Astrocyte (in vitro differentiated cells and primary cell): ENCODE measurements at regions not wholly inside any gene's neighbourhood (a gene's known extent, or its start where the extent isn't known, plus 50 kb on each side); places are given as distances from the start of the nearest gene placed in this dataset.

Experiments used
- DNase-seq: peaks from one replicate; pipeline ENCODE4 v3.0.0-alpha.2; 2010; ENCODE audit warnings: low read depth
- FAIRE-seq: peaks from 2 replicates; lab custom pipeline; 2011; peaks lifted over from hg19 to GRCh38; lab: Jason Lieb, UNC
- H2AFZ ChIP-seq: 2 replicates; pipeline ENCODE4 v1.6.0; 2012; ENCODE audit warnings: low read depth, low read length, inconsistent platforms
- H3K27ac ChIP-seq: 2 replicates; pipeline ENCODE4 v1.5.1; 2011; ENCODE audit warnings: low read depth, low read length, inconsistent platforms
- H3K27me3 ChIP-seq: 2 replicates; pipeline ENCODE4 v1.6.0; 2011; ENCODE audit warnings: low read length, inconsistent platforms; ENCODE audit not compliant: insufficient read depth
- H3K36me3 ChIP-seq: 2 replicates; pipeline ENCODE4 v1.5.1; 2011; ENCODE audit warnings: low read length, inconsistent platforms; ENCODE audit not compliant: insufficient read depth
- H3K4me1 ChIP-seq: 2 replicates; pipeline ENCODE4 v1.5.1; 2011; ENCODE audit warnings: low read length, inconsistent platforms; ENCODE audit not compliant: insufficient read depth
- H3K4me2 ChIP-seq: 2 replicates; pipeline ENCODE4 v1.6.0; 2012; ENCODE audit warnings: low read length, inconsistent platforms
- H3K4me3 ChIP-seq: 2 replicates; pipeline ENCODE4 v1.5.1; 2011; ENCODE audit warnings: low read depth, mild to moderate bottlenecking, low read length, inconsistent platforms; ENCODE audit not compliant: insufficient read depth
- H3K79me2 ChIP-seq: 2 replicates; pipeline ENCODE4 v1.6.0; 2012; ENCODE audit warnings: mild to moderate bottlenecking, low read length, inconsistent platforms; ENCODE audit not compliant: insufficient read depth
- H3K9ac ChIP-seq: 2 replicates; pipeline ENCODE4 v1.6.0; 2012; ENCODE audit warnings: mild to moderate bottlenecking, low read length, inconsistent platforms
- H3K9me3 ChIP-seq: 2 replicates; pipeline ENCODE4 v1.5.1; 2012; ENCODE audit warnings: low read depth, mild to moderate bottlenecking, low read length, inconsistent platforms; ENCODE audit not compliant: insufficient read depth
- H4K20me1 ChIP-seq: 2 replicates; pipeline ENCODE4 v1.6.0; 2012; ENCODE audit warnings: low read length, inconsistent platforms; ENCODE audit not compliant: insufficient read depth
- H3K27ac Mint-ChIP-seq: one replicate; pipeline ENCODE4 v1.8.0; 2021; ENCODE audit warnings: mild to moderate bottlenecking, mixed read lengths; ENCODE audit not compliant: unreplicated experiment
- H3K27me3 Mint-ChIP-seq: one replicate; pipeline ENCODE4 v1.8.0; 2021; ENCODE audit warnings: low read depth, mixed read lengths; ENCODE audit not compliant: unreplicated experiment
- H3K36me3 Mint-ChIP-seq: one replicate; pipeline ENCODE4 v1.8.0; 2021; ENCODE audit warnings: low read depth, mixed read lengths; ENCODE audit not compliant: unreplicated experiment
- H3K4me1 Mint-ChIP-seq: one replicate; pipeline ENCODE4 v1.8.0; 2021; ENCODE audit warnings: low read depth, mixed read lengths; ENCODE audit not compliant: unreplicated experiment
- H3K4me3 Mint-ChIP-seq: one replicate; pipeline ENCODE4 v1.8.0; 2021; ENCODE audit warnings: mild to moderate bottlenecking, moderate library complexity, mixed read lengths; ENCODE audit not compliant: unreplicated experiment
- H3K9me3 Mint-ChIP-seq: one replicate; pipeline ENCODE4 v1.8.0; 2021; ENCODE audit warnings: mild to moderate bottlenecking, mixed read lengths; ENCODE audit not compliant: unreplicated experiment
- EZH2 ChIP-seq: IDR thresholded peaks from 2 replicates; pipeline ENCODE4 v1.6.1; 2012; ENCODE audit warnings: mild to moderate bottlenecking, low read length, inconsistent platforms; ENCODE audit not compliant: insufficient read depth
- TF ChIP-seq, protein P1 (sequence below): IDR thresholded peaks from 2 replicates; pipeline ENCODE4 v1.5.1; 2011; ENCODE audit warnings: low read depth, mild to moderate bottlenecking, inconsistent platforms, low read length, moderate library complexity; ENCODE audit not compliant: insufficient read depth

DNA sequence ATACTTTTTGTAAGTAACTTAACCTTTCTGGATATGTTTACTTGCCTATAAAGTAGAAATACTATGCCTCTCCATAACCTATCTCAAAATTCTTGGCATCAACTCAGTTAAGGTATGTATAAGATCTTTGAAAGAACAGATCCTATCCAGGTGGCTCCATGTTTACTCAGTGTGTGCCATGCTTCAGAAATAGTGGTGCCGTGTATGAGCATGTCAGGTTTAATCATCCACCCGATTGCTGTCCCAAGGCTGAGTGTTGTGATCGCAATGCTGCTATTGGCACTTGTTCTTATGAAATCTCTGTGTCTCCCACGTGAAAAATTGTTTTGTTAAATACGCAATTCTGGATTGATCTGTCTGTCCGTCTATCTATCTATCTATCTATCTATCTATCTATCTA lies 85.9 kb upstream of the SNX19 start:
- DNase-seq (no peak), FAIRE-seq (no peak)
- no peak overlapping the region for H3K27ac ChIP-seq
- H3K36me3 Mint-ChIP-seq, result no peaks in the 10 kb centered on the region
- peaks cover 14% of the 10 kb centered on the region for H3K4me1 ChIP-seq
- H3K27me3 ChIP-seq, result no peaks in the 10 kb centered on the region
- H3K9ac ChIP-seq, result no peak overlapping the region
- H3K27me3 Mint-ChIP-seq, result no peaks in the 10 kb centered on the region
- no peak overlapping the region for H3K4me2 ChIP-seq
- H3K9me3 Mint-ChIP-seq, result no peaks in the 10 kb centered on the region
- no peak for TF ChIP-seq EZH2
- TF ChIP-seq, protein P1, sequence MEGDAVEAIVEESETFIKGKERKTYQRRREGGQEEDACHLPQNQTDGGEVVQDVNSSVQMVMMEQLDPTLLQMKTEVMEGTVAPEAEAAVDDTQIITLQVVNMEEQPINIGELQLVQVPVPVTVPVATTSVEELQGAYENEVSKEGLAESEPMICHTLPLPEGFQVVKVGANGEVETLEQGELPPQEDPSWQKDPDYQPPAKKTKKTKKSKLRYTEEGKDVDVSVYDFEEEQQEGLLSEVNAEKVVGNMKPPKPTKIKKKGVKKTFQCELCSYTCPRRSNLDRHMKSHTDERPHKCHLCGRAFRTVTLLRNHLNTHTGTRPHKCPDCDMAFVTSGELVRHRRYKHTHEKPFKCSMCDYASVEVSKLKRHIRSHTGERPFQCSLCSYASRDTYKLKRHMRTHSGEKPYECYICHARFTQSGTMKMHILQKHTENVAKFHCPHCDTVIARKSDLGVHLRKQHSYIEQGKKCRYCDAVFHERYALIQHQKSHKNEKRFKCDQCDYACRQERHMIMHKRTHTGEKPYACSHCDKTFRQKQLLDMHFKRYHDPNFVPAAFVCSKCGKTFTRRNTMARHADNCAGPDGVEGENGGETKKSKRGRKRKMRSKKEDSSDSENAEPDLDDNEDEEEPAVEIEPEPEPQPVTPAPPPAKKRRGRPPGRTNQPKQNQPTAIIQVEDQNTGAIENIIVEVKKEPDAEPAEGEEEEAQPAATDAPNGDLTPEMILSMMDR, result no peak
- H3K4me1 Mint-ChIP-seq, result peaks cover 11% of the 10 kb centered on the region
- H3K9me3 ChIP-seq, result no peaks in the 10 kb centered on the region
- no peak overlapping the region for H2AFZ ChIP-seq
- no peaks in the 10 kb centered on the region for H3K79me2 ChIP-seq
- no peak overlapping the region for H3K4me3 Mint-ChIP-seq
- no peak overlapping the region for H3K4me3 ChIP-seq
- H4K20me1 ChIP-seq, result no peaks in the 10 kb centered on the region
- H3K27ac Mint-ChIP-seq, result no peak overlapping the region
- H3K36me3 ChIP-seq, result no peaks in the 10 kb centered on the region

DNA sequence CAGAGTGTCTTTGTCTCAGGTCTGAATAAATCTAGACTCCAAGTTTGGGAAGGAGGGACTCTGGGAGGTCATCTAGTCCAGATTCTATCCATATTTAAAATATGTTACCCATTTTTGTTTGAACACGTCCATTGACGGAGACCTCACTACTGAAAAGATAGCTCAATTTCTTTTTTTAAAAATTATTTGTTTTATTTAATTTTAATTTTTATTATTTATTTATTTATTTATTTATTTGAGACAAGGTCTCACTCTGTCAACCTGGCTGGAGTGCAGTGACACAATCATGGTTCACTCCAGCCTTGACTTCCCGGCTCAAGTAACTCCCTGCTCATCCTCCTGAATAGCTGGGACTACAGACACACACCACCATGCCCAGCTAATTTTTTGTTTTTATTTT lies 89.5 kb upstream of the SNX19 start:
- no peak overlapping the region for H3K27ac ChIP-seq

DNA sequence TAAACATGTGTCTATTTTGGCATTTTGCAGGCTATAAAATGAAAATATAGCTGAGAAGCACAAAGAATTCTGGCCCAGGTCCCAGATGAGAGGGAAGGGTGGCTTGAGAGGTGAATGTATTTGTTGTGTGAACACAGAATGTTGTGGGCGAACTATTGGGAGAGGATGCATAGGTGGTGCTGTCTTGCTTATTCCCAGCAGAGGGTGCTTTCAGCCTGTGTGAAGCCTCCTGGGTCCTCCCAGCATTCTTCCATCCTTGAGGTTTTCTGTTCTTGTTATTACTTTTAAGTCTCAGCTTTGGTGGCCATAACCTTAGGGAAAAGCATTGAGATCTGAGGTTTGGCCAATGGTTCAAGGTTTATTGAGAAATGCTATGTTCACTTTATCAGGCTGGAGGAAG lies 108.7 kb upstream of the SNX19 start:
- H3K4me2 ChIP-seq, result no peak overlapping the region
- Mint-ChIP-seq H3K4me3 (no peak overlapping the region), H3K4me1 (peaks cover 12% of the 10 kb centered on the region), H3K9me3 (peaks cover 6% of the 10 kb centered on the region), H3K27ac (no peak overlapping the region), H3K36me3 (no peaks in the 10 kb centered on the region), H3K27me3 (peaks cover 4% of the 10 kb centered on the region)
- no peak overlapping the region for H2AFZ ChIP-seq
- no peak for TF ChIP-seq EZH2
- TF ChIP-seq, protein P1, result peak; percentile 76
- H3K27me3 ChIP-seq, result no peaks in the 10 kb centered on the region
- H3K4me1 ChIP-seq, result no peaks in the 10 kb centered on the region
- H3K9ac ChIP-seq, result no peak overlapping the region
- H3K36me3 ChIP-seq, result no peaks in the 10 kb centered on the region
- no peaks in the 10 kb centered on the region for H3K9me3 ChIP-seq
- no peaks in the 10 kb centered on the region for H3K79me2 ChIP-seq
- H3K4me3 ChIP-seq, result no peak overlapping the region
- DNase-seq, result peak; percentile 52
- H3K27ac ChIP-seq, result no peak overlapping the region
- FAIRE-seq, result no peak
- H4K20me1 ChIP-seq, result no peaks in the 10 kb centered on the region

More for the DNA sequence above, 89.5 kb upstream of the SNX19 start:
- no peaks in the 10 kb centered on the region for H3K27me3 ChIP-seq
- no peaks in the 10 kb centered on the region for H3K36me3 Mint-ChIP-seq
- no peak for DNase-seq
- no peaks in the 10 kb centered on the region for H3K27me3 Mint-ChIP-seq
- no peaks in the 10 kb centered on the region for H3K4me1 Mint-ChIP-seq
- H3K4me3 Mint-ChIP-seq, result no peak overlapping the region
- H3K9me3 Mint-ChIP-seq, result peaks cover 2% of the 10 kb centered on the region
- no peak overlapping the region for H2AFZ ChIP-seq
- no peaks in the 10 kb centered on the region for H3K9me3 ChIP-seq
- no peaks in the 10 kb centered on the region for H4K20me1 ChIP-seq
- no peak overlapping the region for H3K4me3 ChIP-seq
- TF ChIP-seq EZH2, result no peak
- TF ChIP-seq, protein P1, result no peak
- H3K4me1 ChIP-seq, result peaks cover 3% of the 10 kb centered on the region
- no peak overlapping the region for H3K27ac Mint-ChIP-seq
- no peak overlapping the region for H3K9ac ChIP-seq
- H3K36me3 ChIP-seq, result no peaks in the 10 kb centered on the region
- H3K79me2 ChIP-seq, result no peaks in the 10 kb centered on the region
- FAIRE-seq, result no peak
- H3K4me2 ChIP-seq, result no peak overlapping the region
